ENCODE measurements at regions not wholly inside any gene's neighbourhood (a gene's known extent, or its start where the extent isn't known, plus 50 kb on each side); places are given as distances from the start of the nearest gene placed in this dataset.

DNA sequence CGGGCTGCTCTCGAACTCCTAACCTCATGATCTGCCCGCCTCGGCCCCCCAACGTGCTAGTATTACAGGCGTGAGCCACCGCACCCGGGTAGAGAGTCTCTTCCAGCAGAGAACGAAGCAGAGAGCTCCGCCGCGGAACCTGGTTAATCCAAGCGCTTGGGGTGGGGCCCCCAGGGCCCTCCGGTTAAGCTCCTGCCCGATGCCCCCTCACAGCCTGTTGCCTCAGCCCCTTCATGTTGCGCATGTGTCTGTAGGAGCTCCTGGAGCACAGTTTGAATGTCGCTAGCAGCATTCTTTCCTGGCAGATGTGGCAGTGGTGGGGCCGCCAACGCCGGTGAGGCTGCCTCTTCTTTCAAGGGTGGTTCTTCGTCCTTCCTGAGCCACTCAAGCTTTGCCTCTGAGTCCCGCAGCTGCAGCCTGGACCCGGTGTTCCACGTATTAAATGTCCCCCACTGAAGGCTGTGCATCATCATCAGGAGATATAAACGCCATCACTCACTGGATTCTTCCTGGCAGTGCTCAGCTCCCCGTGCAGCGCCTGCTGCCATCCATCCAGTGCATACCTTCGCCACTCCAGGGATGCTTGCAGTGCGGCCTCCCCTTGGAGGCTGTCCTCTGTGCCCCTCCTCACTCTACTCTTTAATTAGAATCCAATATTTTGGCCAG lies 1919.3 kb downstream of the PCDH9 start:
- TF ChIP-seq, protein P1, sequence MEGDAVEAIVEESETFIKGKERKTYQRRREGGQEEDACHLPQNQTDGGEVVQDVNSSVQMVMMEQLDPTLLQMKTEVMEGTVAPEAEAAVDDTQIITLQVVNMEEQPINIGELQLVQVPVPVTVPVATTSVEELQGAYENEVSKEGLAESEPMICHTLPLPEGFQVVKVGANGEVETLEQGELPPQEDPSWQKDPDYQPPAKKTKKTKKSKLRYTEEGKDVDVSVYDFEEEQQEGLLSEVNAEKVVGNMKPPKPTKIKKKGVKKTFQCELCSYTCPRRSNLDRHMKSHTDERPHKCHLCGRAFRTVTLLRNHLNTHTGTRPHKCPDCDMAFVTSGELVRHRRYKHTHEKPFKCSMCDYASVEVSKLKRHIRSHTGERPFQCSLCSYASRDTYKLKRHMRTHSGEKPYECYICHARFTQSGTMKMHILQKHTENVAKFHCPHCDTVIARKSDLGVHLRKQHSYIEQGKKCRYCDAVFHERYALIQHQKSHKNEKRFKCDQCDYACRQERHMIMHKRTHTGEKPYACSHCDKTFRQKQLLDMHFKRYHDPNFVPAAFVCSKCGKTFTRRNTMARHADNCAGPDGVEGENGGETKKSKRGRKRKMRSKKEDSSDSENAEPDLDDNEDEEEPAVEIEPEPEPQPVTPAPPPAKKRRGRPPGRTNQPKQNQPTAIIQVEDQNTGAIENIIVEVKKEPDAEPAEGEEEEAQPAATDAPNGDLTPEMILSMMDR (IDR thresholded peaks at IDR 0.05; ENCODE audit: insufficient read depth, low read depth, low read length), result no peak
- no peak for TF ChIP-seq EZH2 (IDR thresholded peaks at IDR 0.05; ENCODE audit: insufficient read depth, low read length)

All from astrocyte (in vitro differentiated cells and primary cell).